ENCODE measurements at regions not wholly inside any gene's neighbourhood (a gene's known extent, or its start where the extent isn't known, plus 50 kb on each side); places are given as distances from the start of the nearest gene placed in this dataset.

GRCh38 chr4:165813606-165814005 is 59.4 kb upstream of the TLL1 start:
- no peak for TF ChIP-seq TAF1 (conservative IDR thresholded peaks at IDR 0.05)
- TF ChIP-seq, protein P1, sequence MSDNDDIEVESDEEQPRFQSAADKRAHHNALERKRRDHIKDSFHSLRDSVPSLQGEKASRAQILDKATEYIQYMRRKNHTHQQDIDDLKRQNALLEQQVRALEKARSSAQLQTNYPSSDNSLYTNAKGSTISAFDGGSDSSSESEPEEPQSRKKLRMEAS (IDR thresholded peaks at IDR 0.05), result no peak
- no peak for TF ChIP-seq CTCF (IDR thresholded peaks at IDR 0.05; ENCODE audit: low read depth, low read length, missing input control)
- no peak for TF ChIP-seq YY1 (IDR thresholded peaks at IDR 0.05)
